ENCODE measurements at regions not wholly inside any gene's neighbourhood (a gene's known extent, or its start where the extent isn't known, plus 50 kb on each side); places are given as distances from the start of the nearest gene placed in this dataset.

DNA sequence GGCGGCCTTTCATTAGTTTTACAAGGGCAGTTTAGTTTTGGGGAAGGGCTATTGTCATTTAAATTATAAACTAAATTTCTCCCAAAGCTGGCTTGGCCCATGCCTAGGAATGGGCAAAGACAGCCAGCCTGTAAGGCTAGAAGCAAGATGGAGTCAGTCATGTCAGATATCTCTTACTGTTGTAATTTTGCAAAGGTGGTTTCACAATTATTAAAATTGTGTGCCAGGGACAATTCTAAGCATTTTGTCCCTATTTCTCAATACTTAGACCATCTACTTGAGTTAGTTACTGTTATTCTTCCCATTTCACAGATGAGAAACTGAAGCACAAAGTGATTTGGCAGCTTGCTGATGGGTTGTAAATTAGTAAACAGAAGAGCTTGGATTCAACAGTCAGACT is 467.7 kb upstream of the GOT2 start:
- H3K4me3 ChIP-seq (ENCODE audit: low read depth, low read length) = no peak overlapping the region
- in situ Hi-C loops (cut with HindIII; ENCODE audit: low pct_ligation_motif_present, low sequenced_read_pairs) = no loop called here
- H3K27ac ChIP-seq = no peak overlapping the region
- no peak for DNase-seq
- H3K36me3 ChIP-seq (replicated peaks) = no peaks in the 10 kb centered on the region
- TF ChIP-seq, protein P1, sequence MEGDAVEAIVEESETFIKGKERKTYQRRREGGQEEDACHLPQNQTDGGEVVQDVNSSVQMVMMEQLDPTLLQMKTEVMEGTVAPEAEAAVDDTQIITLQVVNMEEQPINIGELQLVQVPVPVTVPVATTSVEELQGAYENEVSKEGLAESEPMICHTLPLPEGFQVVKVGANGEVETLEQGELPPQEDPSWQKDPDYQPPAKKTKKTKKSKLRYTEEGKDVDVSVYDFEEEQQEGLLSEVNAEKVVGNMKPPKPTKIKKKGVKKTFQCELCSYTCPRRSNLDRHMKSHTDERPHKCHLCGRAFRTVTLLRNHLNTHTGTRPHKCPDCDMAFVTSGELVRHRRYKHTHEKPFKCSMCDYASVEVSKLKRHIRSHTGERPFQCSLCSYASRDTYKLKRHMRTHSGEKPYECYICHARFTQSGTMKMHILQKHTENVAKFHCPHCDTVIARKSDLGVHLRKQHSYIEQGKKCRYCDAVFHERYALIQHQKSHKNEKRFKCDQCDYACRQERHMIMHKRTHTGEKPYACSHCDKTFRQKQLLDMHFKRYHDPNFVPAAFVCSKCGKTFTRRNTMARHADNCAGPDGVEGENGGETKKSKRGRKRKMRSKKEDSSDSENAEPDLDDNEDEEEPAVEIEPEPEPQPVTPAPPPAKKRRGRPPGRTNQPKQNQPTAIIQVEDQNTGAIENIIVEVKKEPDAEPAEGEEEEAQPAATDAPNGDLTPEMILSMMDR (IDR thresholded peaks at IDR 0.05; ENCODE audit: low read depth, low read length, missing control alignments) = no peak
- H3K27me3 ChIP-seq (replicated peaks) = no peaks in the 10 kb centered on the region

DNA sequence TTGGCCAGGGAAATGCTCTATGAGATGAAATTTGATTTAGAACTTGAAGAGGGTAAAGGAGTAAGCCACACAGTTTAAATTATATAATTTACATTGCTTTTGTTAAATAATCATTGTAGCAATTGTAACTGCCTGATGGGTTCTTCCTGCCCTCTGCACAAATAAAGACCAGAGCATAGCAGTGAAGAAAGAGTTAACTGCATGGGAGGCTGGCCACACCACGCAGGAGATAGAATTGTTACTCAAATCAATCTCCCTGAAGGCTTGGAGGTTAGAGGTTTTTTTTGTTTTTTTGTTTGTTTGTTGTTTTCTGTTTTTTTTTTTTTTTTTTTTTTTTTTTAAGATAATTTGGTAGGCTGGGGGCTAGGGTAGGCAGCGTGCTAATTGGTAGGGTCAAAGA is 467.0 kb upstream of the GOT2 start:
- Histone ChIP-seq H3K36me3 (replicated peaks) (no peaks in the 10 kb centered on the region), H3K27ac (no peak overlapping the region), H3K27me3 (replicated peaks) (no peaks in the 10 kb centered on the region), H3K4me3 (ENCODE audit: low read depth, low read length) (no peak overlapping the region)
- in situ Hi-C loops (cut with HindIII; ENCODE audit: low pct_ligation_motif_present, low sequenced_read_pairs) = no loop called here
- TF ChIP-seq, protein P1 (IDR thresholded peaks at IDR 0.05; ENCODE audit: low read depth, low read length, missing control alignments) = no peak
- no peak for DNase-seq

DNA sequence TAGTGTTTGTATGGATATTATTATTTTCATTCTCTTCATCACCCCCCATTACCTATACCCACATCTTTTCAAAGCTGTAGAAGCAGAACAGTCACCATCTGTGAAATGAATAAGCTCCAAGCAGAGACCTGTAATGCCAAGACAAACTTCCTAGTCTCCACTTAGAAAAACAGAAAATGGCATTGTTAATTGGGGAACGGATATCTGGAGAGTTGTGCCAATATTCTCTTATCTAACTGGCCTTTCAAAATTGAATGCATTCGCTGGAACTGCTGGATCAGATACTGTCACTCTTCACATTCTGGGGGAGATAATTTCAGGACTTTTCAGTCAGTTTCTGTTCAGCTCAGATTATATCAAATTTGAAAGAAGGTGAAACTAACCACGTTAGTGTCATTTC is 464.4 kb upstream of the GOT2 start:
- Histone ChIP-seq H3K4me3 (ENCODE audit: low read depth, low read length) (no peak overlapping the region), H3K27me3 (replicated peaks) (no peaks in the 10 kb centered on the region), H3K27ac (no peak overlapping the region), H3K36me3 (replicated peaks) (no peaks in the 10 kb centered on the region)
- DNase-seq = no peak
- TF ChIP-seq, protein P1 (IDR thresholded peaks at IDR 0.05; ENCODE audit: low read depth, low read length, missing control alignments) = no peak
- in situ Hi-C loops (cut with HindIII; ENCODE audit: low pct_ligation_motif_present, low sequenced_read_pairs) = no loop called here

DNA sequence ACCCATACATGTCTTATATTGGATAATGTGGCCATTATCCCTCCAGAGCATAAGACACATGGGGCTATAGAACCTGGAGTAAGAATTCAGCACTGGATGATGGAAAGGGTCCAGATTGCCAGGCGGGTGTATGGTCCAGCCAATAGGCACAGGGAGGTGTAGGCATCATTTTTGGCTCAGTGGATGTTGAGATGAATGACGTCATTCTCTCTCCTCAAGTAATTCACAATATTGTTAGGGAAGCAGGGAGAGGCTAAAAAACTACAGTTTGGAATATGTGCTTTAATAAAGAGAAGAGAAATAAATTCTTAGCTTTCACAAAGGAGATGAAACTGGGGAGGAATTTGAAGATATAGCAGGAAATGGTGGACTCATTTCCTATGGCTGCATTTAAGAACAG is 461.1 kb upstream of the GOT2 start:
- TF ChIP-seq, protein P1 (IDR thresholded peaks at IDR 0.05; ENCODE audit: low read depth, low read length, missing control alignments) = no peak
- Histone ChIP-seq H3K36me3 (replicated peaks) (no peaks in the 10 kb centered on the region), H3K27me3 (replicated peaks) (no peaks in the 10 kb centered on the region), H3K4me3 (ENCODE audit: low read depth, low read length) (no peak overlapping the region), H3K27ac (no peak overlapping the region)
- in situ Hi-C loops (cut with HindIII; ENCODE audit: low pct_ligation_motif_present, low sequenced_read_pairs) = no loop called here
- DNase-seq = no peak

DNA sequence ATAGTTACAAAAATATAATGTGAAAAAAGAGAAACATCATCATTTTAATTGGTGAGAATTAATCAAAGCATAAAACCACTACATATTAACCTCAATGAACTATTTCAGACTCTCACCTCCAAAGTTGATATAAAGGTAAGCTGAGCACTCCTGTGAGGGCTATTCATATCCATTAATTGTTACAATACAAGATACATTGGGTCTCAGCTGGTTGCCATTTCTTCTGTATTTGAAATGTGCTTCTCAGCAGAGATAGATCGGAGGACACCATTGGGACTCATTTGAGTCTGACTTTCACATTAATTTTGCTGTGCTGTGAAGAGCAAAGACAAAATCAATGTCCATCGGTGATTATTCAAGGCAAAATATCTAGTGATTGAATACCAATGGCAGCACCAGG is 459.5 kb upstream of the GOT2 start:
- no peak for DNase-seq
- Histone ChIP-seq H3K36me3 (replicated peaks) (no peaks in the 10 kb centered on the region), H3K27ac (no peak overlapping the region), H3K27me3 (replicated peaks) (no peaks in the 10 kb centered on the region), H3K4me3 (ENCODE audit: low read depth, low read length) (no peak overlapping the region)
- TF ChIP-seq, protein P1 (IDR thresholded peaks at IDR 0.05; ENCODE audit: low read depth, low read length, missing control alignments) = no peak
- in situ Hi-C loops (cut with HindIII; ENCODE audit: low pct_ligation_motif_present, low sequenced_read_pairs) = no loop called here

DNA sequence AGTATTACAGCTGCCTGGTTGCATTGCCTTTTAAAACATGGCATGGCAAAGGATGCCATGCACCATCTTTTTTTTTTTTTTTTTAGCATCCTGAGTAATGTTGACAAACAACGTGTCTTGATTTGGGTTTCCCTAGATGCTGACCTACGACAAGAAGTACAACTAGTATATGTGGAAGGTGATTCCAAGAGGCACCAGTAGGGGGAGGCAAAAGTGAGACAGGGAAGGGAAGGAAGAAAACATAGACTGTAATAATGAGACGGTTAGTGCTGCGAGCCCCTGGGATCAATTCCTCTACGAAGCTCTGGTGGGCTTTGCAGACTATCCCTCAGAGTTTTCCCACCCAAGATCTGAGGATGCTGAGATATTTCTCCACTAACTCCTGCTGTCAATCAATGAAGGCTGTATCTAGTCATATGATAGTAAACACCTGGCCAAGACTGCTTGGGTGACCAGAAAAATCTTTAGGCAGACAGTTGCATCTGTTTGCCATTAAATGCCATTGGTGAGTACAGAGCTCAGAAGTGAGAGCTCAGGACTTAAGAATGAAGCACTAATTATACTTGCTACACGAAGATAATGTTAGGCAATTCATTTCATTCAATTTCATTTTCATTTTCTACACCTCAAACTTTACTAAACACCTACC is 458.6 kb upstream of the GOT2 start:
- no peaks in the 10 kb centered on the region for H3K27me3 ChIP-seq (replicated peaks)
- peak; percentile 20 for DNase-seq
- in situ Hi-C loops (cut with HindIII; ENCODE audit: low pct_ligation_motif_present, low sequenced_read_pairs) = no loop called here
- no peak overlapping the region for H3K4me3 ChIP-seq (ENCODE audit: low read depth, low read length)
- no peak overlapping the region for H3K27ac ChIP-seq
- no peaks in the 10 kb centered on the region for H3K36me3 ChIP-seq (replicated peaks)
- TF ChIP-seq, protein P1 (IDR thresholded peaks at IDR 0.05; ENCODE audit: low read depth, low read length, missing control alignments) = peak; percentile 64
